T follicular helper cell (primary cell): ENCODE measurements at regions not wholly inside any gene's neighbourhood (a gene's known extent, or its start where the extent isn't known, plus 50 kb on each side); places are given as distances from the start of the nearest gene placed in this dataset.
"Not testable (repeated sequence)": the region's sequence is repeated elsewhere in the genome, so short reads cannot be mapped to it uniquely, and the experiment has no call there.

ENCODE experiments used
- DNase-seq: peaks from one replicate; pipeline ENCODE4 v3.0.0-alpha.2; 2020; ENCODE audit warnings: low read depth

GRCh38 chr2:9708683-9709538 is 78.1 kb upstream of the YWHAQ start:
- DNase-seq = no peak

- no peak for DNase-seq
Measured at GRCh38 chr2:9709539-9710285, 78.9 kb upstream of the YWHAQ start.

GRCh38 chr2:9710311-9710710 is 79.5 kb upstream of the YWHAQ start:
- DNase-seq = no peak

- no peak for DNase-seq
Measured at GRCh38 chr2:9712263-9712662, 81.5 kb upstream of the YWHAQ start.

GRCh38 chr2:9714630-9715214 is 83.9 kb upstream of the YWHAQ start:
- no peak for DNase-seq

- no peak for DNase-seq
Measured at GRCh38 chr2:9715238-9715637, 84.4 kb upstream of the YWHAQ start.

- DNase-seq = no peak
Measured at GRCh38 chr2:9717886-9718451, 87.2 kb upstream of the YWHAQ start.

GRCh38 chr2:9720352-9721093 is 89.7 kb upstream of the YWHAQ start:
- DNase-seq = no peak

GRCh38 chr2:9721344-9721743 is 90.5 kb upstream of the YWHAQ start:
- no peak for DNase-seq

- no peak for DNase-seq
Measured at GRCh38 chr2:9722451-9722850, 91.7 kb upstream of the YWHAQ start.

GRCh38 chr2:9724565-9724964 is 93.8 kb upstream of the YWHAQ start:
- no peak for DNase-seq

- no peak for DNase-seq
Measured at GRCh38 chr2:9725106-9725505, 94.3 kb upstream of the YWHAQ start.

GRCh38 chr2:9726016-9726415 is 95.2 kb upstream of the YWHAQ start:
- not testable (repeated sequence) for DNase-seq

- not testable (repeated sequence) for DNase-seq
Measured at GRCh38 chr2:9730523-9730922, 99.7 kb upstream of the YWHAQ start.

GRCh38 chr2:9732824-9733223 is 102.0 kb upstream of the YWHAQ start:
- no peak for DNase-seq

- DNase-seq = no peak
Measured at GRCh38 chr2:9734308-9734707, 103.5 kb upstream of the YWHAQ start.

GRCh38 chr2:9735335-9735734 is 104.5 kb upstream of the YWHAQ start:
- DNase-seq = no peak

- no peak for DNase-seq
Measured at GRCh38 chr2:9736021-9736420, 105.2 kb upstream of the YWHAQ start.

- DNase-seq = no peak
Measured at GRCh38 chr2:9737053-9737875, 106.0 kb upstream of the TAF1B start.

GRCh38 chr2:9738062-9738461 is 105.2 kb upstream of the TAF1B start:
- no peak for DNase-seq
